VCaP (cell line): ENCODE measurements at regions not wholly inside any gene's neighbourhood (a gene's known extent, or its start where the extent isn't known, plus 50 kb on each side); places are given as distances from the start of the nearest gene placed in this dataset.

ENCODE experiments used
- H3K27ac ChIP-seq: fragments of 450-650 bp; 2 replicates; pipeline ENCODE4 v1.5.1; 2017
- TF ChIP-seq, protein P1 (sequence below): fragments of 450-650 bp; conservative IDR thresholded peaks from 2 replicates; pipeline ENCODE4 v1.5.1; 2017; ENCODE audit warnings: mild to moderate bottlenecking, moderate library complexity

DNA sequence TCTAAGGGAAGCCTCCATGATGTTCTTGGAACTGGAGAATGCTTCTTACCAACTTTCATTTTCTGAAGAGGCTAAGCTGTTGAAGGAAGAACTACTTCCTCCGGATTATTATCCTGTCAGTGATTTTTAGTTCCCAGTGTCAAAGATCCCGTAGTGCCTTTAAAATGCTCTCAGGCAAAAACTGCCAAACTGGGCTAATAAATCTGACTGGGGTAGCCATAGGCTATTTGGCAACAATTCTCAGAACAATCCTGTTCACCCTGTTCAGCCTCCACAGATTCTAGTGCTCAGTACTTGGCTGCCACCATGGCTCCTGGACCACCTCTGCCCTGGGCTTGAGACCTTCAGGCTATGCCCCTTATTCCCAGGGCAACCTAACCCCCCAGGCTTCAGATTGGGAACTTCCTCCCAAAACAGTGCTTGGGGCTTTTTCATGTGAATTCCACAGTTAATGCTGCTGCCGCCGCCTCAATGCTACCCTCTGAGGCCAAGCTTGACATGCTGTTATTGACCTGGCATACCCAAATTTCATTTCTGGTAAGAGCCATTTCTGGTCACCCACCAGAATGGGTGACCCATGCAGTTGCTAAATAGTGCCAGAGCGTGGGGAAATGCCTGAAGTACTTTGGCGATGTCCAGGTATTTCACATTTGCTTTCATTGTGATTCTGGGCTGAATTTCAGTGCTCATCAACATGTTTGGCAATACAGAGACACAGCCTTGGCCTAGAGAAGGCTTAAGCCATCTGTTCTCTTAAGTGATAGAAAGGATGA, 110.0 kb upstream of the ARHGAP5 start:
- TF ChIP-seq, protein P1, sequence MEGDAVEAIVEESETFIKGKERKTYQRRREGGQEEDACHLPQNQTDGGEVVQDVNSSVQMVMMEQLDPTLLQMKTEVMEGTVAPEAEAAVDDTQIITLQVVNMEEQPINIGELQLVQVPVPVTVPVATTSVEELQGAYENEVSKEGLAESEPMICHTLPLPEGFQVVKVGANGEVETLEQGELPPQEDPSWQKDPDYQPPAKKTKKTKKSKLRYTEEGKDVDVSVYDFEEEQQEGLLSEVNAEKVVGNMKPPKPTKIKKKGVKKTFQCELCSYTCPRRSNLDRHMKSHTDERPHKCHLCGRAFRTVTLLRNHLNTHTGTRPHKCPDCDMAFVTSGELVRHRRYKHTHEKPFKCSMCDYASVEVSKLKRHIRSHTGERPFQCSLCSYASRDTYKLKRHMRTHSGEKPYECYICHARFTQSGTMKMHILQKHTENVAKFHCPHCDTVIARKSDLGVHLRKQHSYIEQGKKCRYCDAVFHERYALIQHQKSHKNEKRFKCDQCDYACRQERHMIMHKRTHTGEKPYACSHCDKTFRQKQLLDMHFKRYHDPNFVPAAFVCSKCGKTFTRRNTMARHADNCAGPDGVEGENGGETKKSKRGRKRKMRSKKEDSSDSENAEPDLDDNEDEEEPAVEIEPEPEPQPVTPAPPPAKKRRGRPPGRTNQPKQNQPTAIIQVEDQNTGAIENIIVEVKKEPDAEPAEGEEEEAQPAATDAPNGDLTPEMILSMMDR, result no peak
- 0 out of 2 replicates have a peak overlapping the region, but pooled peaks have one; percentile 3 for H3K27ac ChIP-seq

DNA sequence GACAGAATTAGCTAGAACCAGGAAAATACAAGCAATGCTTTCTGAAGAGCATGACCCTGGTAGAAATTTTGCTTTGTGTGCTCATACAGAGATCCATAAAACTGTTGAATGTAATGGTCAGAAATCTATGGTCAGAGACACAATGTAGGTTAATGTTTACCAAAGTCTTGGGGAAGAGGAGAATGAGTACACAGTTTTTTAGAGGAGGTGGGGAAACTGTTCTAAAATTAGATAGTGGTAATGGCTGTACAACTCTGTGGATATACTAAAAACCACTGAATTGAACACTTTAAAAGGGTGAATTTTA, 109.5 kb upstream of the ARHGAP5 start:
- H3K27ac ChIP-seq, result no peak overlapping the region
- TF ChIP-seq, protein P1, result no peak

DNA sequence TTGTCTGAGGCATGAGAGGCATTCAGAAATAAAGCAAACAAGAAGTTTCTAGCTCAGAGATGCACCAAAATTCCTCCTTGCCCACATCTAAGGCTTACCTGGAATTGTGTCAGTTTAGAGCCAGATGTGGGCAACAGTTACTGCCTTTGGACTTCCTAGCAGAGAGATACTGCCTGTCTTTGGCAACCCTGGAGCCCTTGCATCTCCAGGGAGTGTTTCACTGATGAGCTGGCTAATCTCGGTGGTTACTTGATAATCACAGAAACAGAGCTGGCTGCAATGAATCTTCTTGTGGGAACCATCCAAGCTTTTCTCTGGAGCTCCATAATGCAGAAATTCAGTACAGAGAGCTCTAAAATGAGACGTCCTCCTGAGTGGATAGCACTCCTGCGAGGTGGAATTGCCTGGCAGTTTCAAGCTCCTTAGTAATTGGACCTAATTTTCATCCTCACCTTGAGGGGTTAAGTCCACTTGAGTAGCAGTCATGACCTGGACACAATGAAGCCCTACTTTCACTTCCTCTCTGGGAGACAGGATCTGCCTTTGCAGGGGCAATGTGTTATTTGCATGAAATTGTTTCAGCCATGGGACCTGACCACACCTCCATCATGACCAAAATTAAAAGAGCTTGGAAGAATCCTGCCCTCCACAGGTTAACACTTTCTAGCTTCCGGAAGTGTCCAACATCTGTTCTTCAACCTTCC, 108.8 kb upstream of the ARHGAP5 start:
- H3K27ac ChIP-seq, result no peak overlapping the region
- TF ChIP-seq, protein P1, result no peak

DNA sequence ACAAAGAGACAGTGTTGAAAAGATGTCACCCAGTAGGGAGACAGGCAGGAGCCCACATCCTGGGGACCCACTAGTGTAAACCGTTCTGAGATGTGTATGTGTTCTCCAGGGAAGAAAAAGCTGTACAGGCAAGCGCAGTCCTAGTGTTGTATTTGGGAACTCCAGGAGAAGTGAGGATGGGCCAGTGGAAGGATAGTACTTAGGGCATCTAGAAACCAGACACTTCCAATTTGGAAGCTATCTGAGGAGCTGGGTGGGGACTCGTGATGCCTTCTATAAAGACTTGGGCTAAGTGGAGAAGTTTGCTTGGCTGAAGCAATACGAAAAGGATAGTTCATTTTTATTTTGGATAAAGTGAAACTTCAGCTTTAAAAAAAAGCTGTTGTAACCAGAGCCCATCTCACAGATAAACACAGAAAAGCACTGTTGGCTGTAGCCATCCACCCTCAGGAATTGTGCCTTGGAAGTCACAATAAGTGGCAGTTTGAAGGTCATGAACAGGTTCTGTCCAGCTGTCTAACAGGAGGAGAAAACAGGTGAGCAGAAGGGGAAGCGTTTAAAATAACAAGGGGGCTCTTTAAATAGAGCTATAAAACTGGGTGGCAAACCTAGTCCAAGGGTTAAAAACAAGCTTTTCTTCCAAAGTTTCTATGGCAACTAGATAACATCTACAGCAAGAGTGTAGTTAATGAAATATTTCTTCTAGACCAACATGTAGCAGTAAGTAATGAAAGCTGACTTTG, 108.0 kb upstream of the ARHGAP5 start:
- TF ChIP-seq, protein P1, result no peak
- no peak overlapping the region for H3K27ac ChIP-seq

DNA sequence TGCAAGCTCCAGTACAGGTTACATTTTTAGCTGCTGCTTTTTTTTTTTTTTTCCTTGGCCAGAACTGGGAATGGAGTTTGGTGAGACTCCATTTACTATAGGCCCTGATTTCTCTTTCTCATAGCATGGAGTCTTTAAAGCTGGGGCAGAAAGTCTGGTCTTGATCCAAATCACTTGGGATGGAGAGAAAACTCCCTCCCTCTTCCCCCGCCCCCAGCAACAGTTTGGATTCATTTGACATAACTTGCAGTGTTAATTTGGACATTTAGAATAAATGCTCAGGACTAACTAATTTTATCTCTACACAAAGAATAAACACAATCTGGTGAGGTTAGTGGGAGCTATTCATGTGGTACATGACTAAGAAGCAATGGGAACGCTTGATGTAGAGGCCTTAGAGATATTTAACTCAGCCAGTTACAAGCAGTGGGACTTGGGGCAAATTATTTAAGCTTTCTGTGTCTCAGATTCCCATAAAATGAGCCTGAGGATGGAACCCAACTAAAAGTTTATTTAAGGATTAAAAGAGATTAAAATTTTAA, 107.3 kb upstream of the ARHGAP5 start:
- no peak overlapping the region for H3K27ac ChIP-seq
- TF ChIP-seq, protein P1, result no peak

DNA sequence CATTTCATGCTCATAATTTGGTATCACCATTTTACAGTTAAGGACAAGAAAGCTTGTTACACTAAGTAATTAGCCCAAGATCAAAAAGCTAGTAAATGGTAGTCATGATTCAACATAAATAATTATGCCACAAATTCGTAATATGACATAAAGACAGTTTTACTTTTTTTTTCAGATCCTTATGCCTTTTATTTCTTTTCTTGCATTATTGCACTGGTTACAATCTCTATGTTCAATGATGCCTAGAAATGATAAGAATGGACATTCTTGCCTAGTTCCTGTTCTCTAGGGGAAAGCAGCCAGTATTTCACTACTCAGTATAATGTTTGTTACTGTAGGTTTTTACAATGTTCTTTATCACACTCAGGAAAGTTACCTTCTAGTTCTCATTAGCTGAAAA, 106.4 kb upstream of the ARHGAP5 start:
- TF ChIP-seq, protein P1, result no peak
- no peak overlapping the region for H3K27ac ChIP-seq

DNA sequence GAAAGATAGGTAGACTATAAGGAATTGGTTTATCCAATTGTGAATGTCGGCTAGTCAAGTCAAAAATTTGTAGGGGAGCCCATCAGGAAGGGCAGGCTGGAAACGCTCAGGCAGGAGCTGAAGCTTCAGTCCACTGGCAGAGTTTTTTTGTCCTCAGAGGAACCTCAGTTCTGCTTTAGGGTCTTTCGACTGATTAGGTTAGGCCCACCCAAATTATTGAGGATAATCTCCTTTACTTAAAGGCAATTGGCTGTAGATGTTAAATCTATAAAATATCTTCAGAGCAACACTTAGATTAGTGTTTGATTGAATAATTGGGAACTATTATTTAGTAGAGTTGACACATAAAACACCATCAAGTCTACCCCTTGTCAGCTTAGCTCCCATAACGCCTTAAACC, 105.5 kb upstream of the ARHGAP5 start:
- no peak overlapping the region for H3K27ac ChIP-seq
- TF ChIP-seq, protein P1, result no peak
